Esophagus muscularis mucosa (tissue), 4 donors: ENCODE measurements at regions not wholly inside any gene's neighbourhood (a gene's known extent, or its start where the extent isn't known, plus 50 kb on each side); places are given as distances from the start of the nearest gene placed in this dataset.
A peak's percentile ranks its signal among the peaks of the same experiment; 100 is the strongest.

Experiments
- DNase-seq: peaks from one replicate; pipeline ENCODE4 v3.0.0-alpha.2; 2017; ENCODE audit errors: extremely low spot score
- H3K27ac ChIP-seq, 4 donors: fragments of 200-600 bp; sonication (generic); replicated peaks in 1 of 4; 1 replicate in 3 of 4; 2 replicates in 1 of 4; pipeline ENCODE4 v1.5.1; 2016 to 2019; ENCODE audit warnings: mild to moderate bottlenecking in 1 of 4
- H3K27me3 ChIP-seq, 4 donors: fragments of 200-600 bp; sonication (generic); one replicate each; pipeline versions ENCODE4 v1.5.1 to v1.6.0; 2016 to 2019
- H3K36me3 ChIP-seq, 4 donors: fragments of 200-600 bp; sonication (generic); one replicate each; pipeline ENCODE4 v1.5.1; 2016 to 2019
- H3K4me1 ChIP-seq, 4 donors: fragments of 200-600 bp; sonication (generic); one replicate each; pipeline ENCODE4 v1.5.1; 2016 to 2019
- H3K4me3 ChIP-seq, 4 donors: fragments of 200-600 bp; sonication (generic); 1 replicate in 2 of 4; 2 replicates in 2 of 4; pipeline ENCODE4 v1.5.1; 2016 to 2019; ENCODE audit warnings: mild to moderate bottlenecking in 4 of 4, moderate library complexity in 1 of 4
- H3K9me3 ChIP-seq, 4 donors: fragments of 200-600 bp; sonication (generic); 1 replicate in 3 of 4; 2 replicates in 1 of 4; pipeline ENCODE4 v1.5.1; 2016 to 2019
- CTCF ChIP-seq, 3 experiments: fragments of 200-600 bp in 2 of 3; fragments of 450-650 bp in 1 of 3; sonication (generic) in 2 of 3; IDR thresholded peaks; one replicate each; pipeline ENCODE4 v1.5.1; 2017 to 2019; ENCODE audit warnings: antibody characterized with exemption in 3 of 3, mild to moderate bottlenecking in 2 of 3, moderate library complexity in 1 of 3
- EP300 ChIP-seq: sonication (generic); formaldehyde crosslinking; IDR thresholded peaks from one replicate; pipeline ENCODE4 v1.6.1; 2017; ENCODE audit warnings: antibody characterized with exemption
- POLR2A ChIP-seq: fragments of 450-650 bp; IDR thresholded peaks from one replicate; pipeline ENCODE4 v1.6.1; 2017; ENCODE audit warnings: antibody characterized with exemption, moderate library complexity, mild to moderate bottlenecking, low read depth
- POLR2AphosphoS5 ChIP-seq, 2 donors: sonication (generic); formaldehyde crosslinking; IDR thresholded peaks; one replicate each; pipeline ENCODE4 v1.6.1; 2017; ENCODE audit warnings: antibody characterized with exemption in 2 of 2
- WGBS: methylation state at CpG from one replicate; pipeline ENCODE4 v1.1.5; 2018; 5-methylcytosine and 5-hydroxymethylcytosine counted together
- intact Hi-C: fragments of 100-400 bp; cut with DNase I; formaldehyde crosslinking; loops from one replicate; pipeline ENCODE4 v1.15.1; 2023

GRCh38 chr13:85900521-85900920 is 101.3 kb upstream of the SLITRK6 start:
- DNase-seq: no peak
- no peaks in the 10 kb centered on the region for H3K4me1 ChIP-seq
- H3K27me3 ChIP-seq: no peaks in the 10 kb centered on the region
- no peaks in the 10 kb centered on the region for H3K36me3 ChIP-seq
- intact Hi-C loops: no loop called here
- TF ChIP-seq EP300: no peak
- no peak for TF ChIP-seq POLR2A
- no peaks in the 10 kb centered on the region for H3K9me3 ChIP-seq
- H3K4me3 ChIP-seq: no peak overlapping the region
- H3K27ac ChIP-seq: no peak overlapping the region
- WGBS: 76% methylated on average over 2 of the region's 2 CpGs

- Histone ChIP-seq H3K36me3 (no peaks in the 10 kb centered on the region), H3K27me3 (no peaks in the 10 kb centered on the region), H3K9me3 (no peaks in the 10 kb centered on the region), H3K4me3 (no peak overlapping the region), H3K4me1 (no peaks in the 10 kb centered on the region), H3K27ac (no peak overlapping the region)
- WGBS: 77% methylated on average over 3 of the region's 3 CpGs
- DNase-seq: no peak
- TF ChIP-seq EP300 (no peak), POLR2A (no peak), POLR2AphosphoS5 (IDR thresholded peaks at IDR 0.05) (no peak), CTCF (IDR thresholded peaks at IDR 0.05) (no peak)
- intact Hi-C loops: no loop called here
Measured at GRCh38 chr13:85896516-85897450, 97.6 kb upstream of the SLITRK6 start.

- TF ChIP-seq CTCF (IDR thresholded peaks at IDR 0.05) (no peak), EP300 (no peak), POLR2AphosphoS5 (IDR thresholded peaks at IDR 0.05) (no peak), POLR2A (no peak)
- no peaks in the 10 kb centered on the region for H3K36me3 ChIP-seq
Measured at GRCh38 chr13:85887406-85887805, 88.2 kb upstream of the SLITRK6 start.

GRCh38 chr13:85879014-85879413 is 79.8 kb upstream of the SLITRK6 start:
- TF ChIP-seq POLR2A: no peak
- TF ChIP-seq EP300: no peak
- no peak for TF ChIP-seq POLR2AphosphoS5 (IDR thresholded peaks at IDR 0.05)
- TF ChIP-seq CTCF (IDR thresholded peaks at IDR 0.05): no peak
- no peaks in the 10 kb centered on the region for H3K9me3 ChIP-seq
- DNase-seq: no peak
- H3K4me3 ChIP-seq: no peak overlapping the region
- H3K36me3 ChIP-seq: no peaks in the 10 kb centered on the region
- H3K27me3 ChIP-seq: no peaks in the 10 kb centered on the region
- intact Hi-C loops: no loop called here
- no peak overlapping the region for H3K27ac ChIP-seq
- H3K4me1 ChIP-seq: no peaks in the 10 kb centered on the region
- 70% methylated on average over 2 of the region's 2 CpGs for WGBS

More at GRCh38 chr13:85887406-85887805, 88.2 kb upstream of the SLITRK6 start:
- Histone ChIP-seq H3K4me3 (no peak overlapping the region), H3K4me1 (no peaks in the 10 kb centered on the region), H3K27ac (no peak overlapping the region), H3K27me3 (no peaks in the 10 kb centered on the region), H3K9me3 (no peaks in the 10 kb centered on the region)
- DNase-seq: no peak
- 70% methylated on average over 1 of the region's 1 CpG for WGBS
- intact Hi-C loops: no loop called here

GRCh38 chr13:85864963-85865530 is 65.8 kb upstream of the SLITRK6 start:
- Histone ChIP-seq H3K4me1 (no peaks in the 10 kb centered on the region), H3K36me3 (no peaks in the 10 kb centered on the region), H3K27me3 (no peaks in the 10 kb centered on the region), H3K9me3 (no peaks in the 10 kb centered on the region), H3K27ac (no peak overlapping the region), H3K4me3 (no peak overlapping the region)
- intact Hi-C loops: no loop called here
- TF ChIP-seq CTCF (IDR thresholded peaks at IDR 0.05): peak in 1 of 3 experiments; percentile 2
- TF ChIP-seq EP300: no peak
- DNase-seq: no peak
- 63% methylated on average over 1 of the region's 1 CpG for WGBS
